Activated T-cell treated with anti-CD3 and anti-CD28 coated beads, Interleukin-2, amount 50 U/mL, for 72 hours (primary cell): ENCODE measurements at regions not wholly inside any gene's neighbourhood (a gene's known extent, or its start where the extent isn't known, plus 50 kb on each side); places are given as distances from the start of the nearest gene placed in this dataset.

Experiments
- ATAC-seq, 2 donors: fragments of 150-1000 bp; cut with Tn5 transposase; replicated peaks in 1 of 2; 2 replicates each; pipeline ENCODE4 v1.10.0; 2021; ENCODE audit warnings: moderate library complexity in 2 of 2, mild to moderate bottlenecking in 1 of 2
- DNase-seq, 2 donors: peaks; one replicate each; pipeline ENCODE4 v3.0.0; 2021 to 2022; ENCODE audit warnings: mixed read lengths in 1 of 2
- H3K27ac Mint-ChIP-seq: one replicate; pipeline ENCODE4 v1.8.0; 2022; ENCODE audit warnings: mild to moderate bottlenecking, moderate library complexity, mixed read lengths
- H3K27me3 Mint-ChIP-seq: one replicate; pipeline ENCODE4 v1.8.0; 2022; ENCODE audit warnings: low read depth, mixed read lengths
- H3K36me3 Mint-ChIP-seq, 2 donors: one replicate each; pipeline ENCODE4 v1.8.0; 2022; ENCODE audit warnings: mixed read lengths in 2 of 2, mild to moderate bottlenecking in 1 of 2; ENCODE audit not compliant: insufficient read depth in 2 of 2
- H3K4me1 Mint-ChIP-seq: one replicate; pipeline ENCODE4 v1.8.0; 2022; ENCODE audit warnings: low read depth, mixed read lengths
- H3K4me3 Mint-ChIP-seq, 2 donors: one replicate each; pipeline ENCODE4 v1.8.0; 2022; ENCODE audit warnings: mild to moderate bottlenecking in 2 of 2, mixed read lengths in 2 of 2, moderate library complexity in 2 of 2
- H3K9me3 Mint-ChIP-seq, 2 donors: one replicate each; pipeline ENCODE4 v1.8.0; 2022; ENCODE audit warnings: mixed read lengths in 2 of 2

GRCh38 chrX:55169782-55170181 lies 50.4 kb upstream of the PAGE5 start:
- DNase-seq (no peak), ATAC-seq (no peak)
- H3K27ac Mint-ChIP-seq = no peak overlapping the region
- no peaks in the 10 kb centered on the region for H3K4me1 Mint-ChIP-seq
- peaks cover 12% of the 10 kb centered on the region for H3K27me3 Mint-ChIP-seq
- no peak overlapping the region for H3K4me3 Mint-ChIP-seq
- H3K9me3 Mint-ChIP-seq = peaks cover 0 to under 1% of the 10 kb centered on the region in 2 donors
- H3K36me3 Mint-ChIP-seq = peaks cover 0 to 1% of the 10 kb centered on the region in 2 donors
